CD1c-positive myeloid dendritic cell (primary cell): ENCODE measurements at regions not wholly inside any gene's neighbourhood (a gene's known extent, or its start where the extent isn't known, plus 50 kb on each side); places are given as distances from the start of the nearest gene placed in this dataset.

ENCODE experiments used
- DNase-seq: peaks from one replicate; pipeline ENCODE4 v3.0.0-alpha.2; 2016; ENCODE audit errors: extremely low spot score

- DNase-seq = no peak
These were observed 509.2 kb upstream of the MCTP2 start for GRCh38 chr15:93722165-93722564.

DNA sequence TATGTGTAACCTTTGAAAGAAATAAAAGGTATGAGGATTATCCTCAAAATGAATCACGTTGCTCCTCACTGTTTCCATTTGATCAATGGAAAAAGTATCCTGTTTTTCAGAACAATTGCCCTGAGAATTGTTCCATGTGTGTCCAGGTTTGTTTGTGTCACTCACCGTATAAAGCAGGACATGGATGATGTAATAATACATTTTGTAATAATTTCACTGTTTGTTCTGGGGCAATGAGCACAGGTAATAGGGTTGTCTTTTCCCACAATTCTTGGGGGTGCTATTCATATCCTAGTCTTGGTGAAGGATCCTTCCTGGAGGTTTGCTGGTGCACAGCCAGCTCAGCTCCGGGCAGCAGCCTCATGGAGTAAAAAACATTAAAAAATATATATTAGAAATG, 510.8 kb upstream of the MCTP2 start:
- DNase-seq = no peak

GRCh38 chr15:93719921-93720351, 511.4 kb upstream of the MCTP2 start:
- no peak for DNase-seq

- no peak for DNase-seq
These were observed 514.6 kb upstream of the MCTP2 start for GRCh38 chr15:93716615-93717231.

GRCh38 chr15:93709708-93710107, 521.7 kb upstream of the MCTP2 start:
- DNase-seq = no peak

DNA sequence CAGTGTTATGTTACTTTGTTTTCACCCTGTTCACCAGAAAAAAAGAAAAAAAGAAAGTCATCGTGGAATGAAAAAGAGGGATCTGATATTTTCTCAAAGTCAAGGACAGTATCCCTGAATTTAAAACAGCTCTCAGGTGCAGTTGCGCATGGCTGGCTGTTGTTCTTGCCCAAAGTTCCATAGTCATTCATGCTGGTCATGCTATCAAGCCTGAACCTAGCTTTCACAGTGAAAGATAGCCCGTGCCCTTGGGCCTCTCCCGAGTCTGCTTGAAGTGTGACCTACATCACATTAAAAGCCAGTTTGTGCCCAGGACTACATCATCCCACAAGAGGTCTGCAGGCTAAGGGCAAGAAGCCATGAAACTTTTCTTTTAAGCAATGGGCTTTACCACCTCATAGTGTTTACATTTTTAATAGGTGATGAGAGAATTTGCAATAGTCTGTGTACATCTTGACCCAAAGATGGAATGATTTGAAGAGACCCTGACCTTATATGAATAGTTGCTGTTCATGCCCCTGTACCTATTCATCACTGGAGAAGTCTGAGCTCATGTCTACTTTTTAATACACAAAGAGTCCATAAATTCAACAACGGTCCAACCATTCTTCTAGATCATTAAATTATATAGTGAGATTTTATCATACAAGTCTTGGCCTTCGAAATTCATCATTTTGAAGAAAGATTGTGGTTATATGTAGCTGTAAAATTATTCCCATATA, 522.5 kb upstream of the MCTP2 start:
- no peak for DNase-seq

- DNase-seq = no peak
These were observed 523.6 kb upstream of the MCTP2 start for GRCh38 chr15:93707751-93708150.

DNA sequence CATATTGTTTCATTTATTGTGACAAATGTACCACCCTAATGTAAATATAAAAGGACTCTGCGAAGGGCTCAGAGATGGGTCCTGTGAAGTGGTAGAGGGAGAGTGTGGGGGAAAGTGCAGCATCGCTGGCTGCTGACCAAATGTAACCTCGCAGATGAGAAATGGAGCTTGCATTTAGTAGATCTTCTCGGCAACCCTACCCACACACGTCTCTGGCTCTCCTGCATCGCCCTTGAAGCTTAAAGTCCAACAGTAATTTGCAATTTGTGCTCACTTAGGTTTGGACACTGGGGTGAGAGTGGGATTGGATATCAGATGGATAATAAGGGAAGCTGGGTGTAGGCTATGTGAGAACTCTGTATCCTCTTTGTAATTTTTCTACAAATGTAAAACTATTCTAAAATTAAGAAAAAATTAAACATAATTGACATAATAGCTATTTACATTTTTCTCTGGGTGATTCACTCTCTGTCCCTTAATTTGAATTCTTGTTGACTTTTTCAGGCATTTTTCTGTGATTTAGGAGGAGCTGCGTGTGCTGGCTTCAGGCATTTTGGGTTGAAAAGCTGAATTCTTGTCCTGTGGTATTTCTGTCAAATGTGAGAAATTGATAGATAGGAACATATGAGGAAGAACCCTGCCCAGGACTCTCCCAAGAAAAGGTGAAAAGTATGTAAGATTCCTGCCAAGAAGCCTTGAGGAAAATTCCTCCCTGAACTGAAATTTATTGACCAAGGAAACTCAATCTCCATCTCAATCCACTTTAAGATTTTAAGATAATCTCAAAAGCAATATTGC, 524.7 kb upstream of the MCTP2 start:
- DNase-seq = no peak

DNA sequence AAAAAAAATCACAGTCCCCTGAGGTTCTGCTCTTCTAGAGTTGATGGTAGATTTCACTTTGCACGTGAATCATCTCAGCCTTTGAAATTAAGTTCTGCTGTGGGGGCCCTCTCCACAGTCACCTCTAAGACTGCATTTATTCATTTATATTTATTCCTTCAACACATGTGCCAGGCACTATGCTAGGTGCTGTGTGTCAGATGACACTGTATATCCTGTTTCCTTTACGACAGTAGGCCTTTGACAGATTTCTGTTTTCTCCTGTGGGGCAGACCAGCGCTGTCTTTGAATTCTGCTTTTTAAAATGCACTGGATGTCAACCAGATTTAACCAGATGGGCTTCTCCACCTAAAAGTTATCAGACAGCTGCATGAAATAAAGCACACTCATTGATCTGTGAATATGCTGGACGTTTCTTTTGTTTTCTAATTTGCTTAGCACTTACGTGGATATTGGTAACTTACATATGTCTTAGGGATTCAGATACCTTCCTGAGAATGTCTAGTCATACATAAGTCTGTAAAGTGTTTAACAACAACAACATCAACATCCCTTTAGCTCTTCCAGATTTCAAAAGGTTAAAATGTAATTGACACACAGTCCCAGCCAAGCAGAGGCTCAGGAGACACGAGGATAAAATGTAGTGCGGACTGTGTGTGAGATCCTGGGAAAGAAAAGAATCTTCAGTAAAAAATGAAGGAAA, 525.5 kb upstream of the MCTP2 start:
- DNase-seq = no peak

DNA sequence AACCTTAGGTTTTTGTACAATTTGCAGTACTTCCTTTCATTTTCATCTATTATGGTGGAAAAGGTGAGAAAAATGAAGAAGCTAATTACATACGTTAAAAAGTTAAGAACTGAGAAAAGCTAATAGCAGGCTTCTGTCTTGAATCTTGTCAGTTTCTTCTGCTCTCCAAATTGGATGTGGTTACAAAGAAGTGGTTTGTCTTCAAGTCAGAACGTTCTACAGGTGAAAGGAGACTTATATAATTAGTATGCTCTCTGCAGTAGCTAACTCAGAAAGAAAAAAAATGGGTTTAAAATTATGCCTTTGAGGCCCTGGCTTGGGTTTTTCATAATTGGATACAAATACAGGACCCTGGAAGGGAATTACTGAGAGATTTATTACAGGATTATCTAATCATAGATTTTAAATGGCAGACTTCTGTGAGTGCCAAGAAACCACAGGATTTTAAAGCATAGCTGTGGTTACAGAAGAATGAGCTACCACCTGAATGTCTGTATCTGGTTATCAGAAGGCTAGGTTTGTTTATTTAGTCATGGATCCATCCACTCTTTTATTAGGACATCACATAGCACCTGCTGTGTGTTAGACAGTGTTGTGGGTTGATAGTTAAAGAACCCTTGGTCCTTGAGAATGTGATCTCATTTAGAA, 528.1 kb upstream of the MCTP2 start:
- no peak for DNase-seq

GRCh38 chr15:93700051-93700450, 531.3 kb upstream of the MCTP2 start:
- DNase-seq = no peak

GRCh38 chr15:93694033-93694432, 537.3 kb upstream of the MCTP2 start:
- DNase-seq = no peak

DNA sequence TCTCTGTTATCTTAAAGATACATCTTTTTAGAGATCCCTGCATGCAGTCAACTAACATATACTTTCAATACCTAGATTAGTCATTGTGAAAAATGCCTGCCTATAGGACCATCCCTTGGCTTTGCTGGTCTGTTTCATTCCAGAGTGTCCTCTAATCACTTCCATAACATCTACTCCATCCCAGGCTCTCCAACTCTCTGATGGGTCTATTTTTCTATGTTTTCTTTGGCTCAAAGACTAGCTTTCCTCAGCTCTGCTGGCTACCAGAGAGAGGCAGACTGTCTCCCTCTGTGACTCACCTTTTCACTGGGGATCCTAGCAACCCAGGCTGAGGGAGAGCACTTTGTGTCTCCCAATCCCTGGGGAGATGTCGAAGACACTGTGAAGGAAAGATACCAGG, 547.7 kb upstream of the MCTP2 start:
- DNase-seq = no peak

DNA sequence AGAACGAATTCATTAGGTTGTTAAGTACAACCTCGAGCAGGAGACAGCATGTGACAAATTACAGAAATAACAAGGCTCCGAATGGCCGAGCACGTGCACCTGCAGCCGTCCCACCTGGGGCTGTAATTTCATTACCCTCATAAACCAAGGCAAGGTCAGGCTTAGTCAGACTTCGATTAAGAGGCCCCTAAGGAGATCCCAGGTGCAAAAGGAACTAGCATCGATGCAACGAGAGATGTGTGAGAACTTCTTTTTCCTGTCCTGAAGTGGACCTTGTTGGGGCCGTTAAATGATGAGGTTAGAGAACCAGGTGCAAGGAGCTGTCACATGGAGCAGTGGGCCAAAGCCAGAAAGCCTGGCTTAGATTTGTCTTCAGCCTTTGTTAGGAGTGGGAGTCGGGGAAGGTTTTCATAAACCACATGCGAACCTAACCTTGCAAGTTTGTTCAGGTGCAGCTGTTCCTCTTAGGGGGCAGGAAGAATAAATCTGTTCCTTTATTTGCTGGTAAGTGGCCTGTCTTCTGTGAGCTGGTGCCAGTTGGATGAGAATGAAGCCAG, 559.9 kb upstream of the MCTP2 start:
- no peak for DNase-seq

DNA sequence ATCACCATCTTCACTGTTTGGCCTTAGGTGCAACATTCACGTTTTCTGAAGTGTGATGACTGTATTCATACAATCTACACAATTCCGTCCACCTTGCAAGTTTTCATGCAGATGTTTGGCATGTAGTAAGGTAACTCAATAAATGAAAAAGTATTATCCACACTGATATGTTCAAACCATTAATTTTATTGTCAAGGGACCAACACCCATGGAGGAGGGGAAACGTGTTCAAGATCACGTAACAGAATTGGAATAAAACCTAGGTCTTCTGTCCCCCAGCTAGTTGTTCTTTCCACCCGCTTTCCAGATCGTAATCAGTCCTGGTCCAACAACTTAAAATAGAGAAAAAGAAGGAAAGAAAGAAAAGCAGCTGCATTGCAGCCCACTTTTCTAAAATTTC, 560.4 kb upstream of the MCTP2 start:
- no peak for DNase-seq

- DNase-seq = no peak
These were observed 567.0 kb upstream of the MCTP2 start for GRCh38 chr15:93664213-93664956.

GRCh38 chr15:93662162-93662885, 569.0 kb upstream of the MCTP2 start:
- no peak for DNase-seq

DNA sequence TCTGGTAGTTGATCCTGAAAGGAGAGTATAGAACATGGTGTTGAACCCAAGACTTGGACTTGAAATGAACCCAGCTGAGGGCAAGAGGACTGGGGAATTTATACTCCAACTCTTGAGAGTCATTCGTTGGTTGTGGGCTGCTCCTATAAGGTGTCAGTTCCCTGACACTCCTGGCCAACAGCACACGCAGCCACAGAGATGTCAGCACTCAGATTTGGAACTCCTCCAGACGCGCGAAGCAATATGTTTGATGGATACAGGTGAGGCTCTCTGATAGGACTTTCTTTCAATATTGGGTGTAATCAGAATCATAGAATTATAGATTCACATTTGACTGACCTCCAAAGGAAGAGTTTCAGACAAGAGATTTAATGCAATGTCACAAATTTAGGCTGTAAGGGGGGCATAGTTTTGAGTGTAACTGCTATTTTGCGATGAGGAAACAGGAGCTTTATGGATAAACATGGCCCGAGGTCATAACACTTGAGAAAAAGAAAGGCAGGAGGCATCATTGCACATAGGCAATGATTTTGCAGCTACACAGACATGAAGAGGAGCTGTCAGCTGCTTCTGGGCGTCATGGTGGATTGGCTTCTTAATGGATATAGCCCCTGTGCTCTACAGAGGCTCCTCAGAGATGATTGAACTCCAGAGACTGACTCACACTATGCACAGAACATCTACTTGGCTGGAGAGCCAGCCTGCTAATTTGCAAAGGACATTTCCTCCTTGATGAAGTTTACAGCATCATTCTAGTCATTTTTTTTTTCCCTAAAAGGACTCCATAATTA, 569.2 kb upstream of the RGMA start:
- DNase-seq = no peak

DNA sequence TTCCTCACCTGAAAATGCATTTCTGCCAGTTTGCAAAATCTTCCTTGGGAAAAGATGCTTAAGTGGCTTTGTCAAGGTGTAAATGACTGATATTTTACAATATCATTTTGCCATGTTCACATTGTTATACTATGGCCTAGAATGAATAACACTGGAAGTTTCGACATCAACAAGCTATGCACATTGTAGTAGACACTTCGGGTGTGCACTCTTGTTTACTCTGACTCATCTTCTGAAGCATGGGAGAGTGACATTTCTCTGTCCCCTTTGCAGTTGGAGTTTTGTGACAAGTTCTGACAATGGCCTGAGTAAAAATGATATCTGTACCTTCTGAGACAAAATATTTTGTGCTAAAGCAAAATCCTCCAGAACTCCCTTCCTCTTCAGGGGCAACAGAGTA, 567.0 kb upstream of the RGMA start:
- DNase-seq = no peak
